Motor neuron (in vitro differentiated cells): ENCODE measurements at regions not wholly inside any gene's neighbourhood (a gene's known extent, or its start where the extent isn't known, plus 50 kb on each side); places are given as distances from the start of the nearest gene placed in this dataset.

Experiments
- ATAC-seq, 8 experiments: fragments of 200-7000 bp; cut with Tn5 transposase; replicated peaks in 6 of 8; 2 replicates each; pipeline ENCODE4 v1.8.0; 2021; ENCODE audit warnings: mild to moderate bottlenecking in 8 of 8, moderate library complexity in 8 of 8
- H3K27ac ChIP-seq, 2 donors: fragments of 250-450 bp; sonication (Bioruptor Pico); 2 replicates each; pipeline ENCODE4 v1.9.0; 2021; ENCODE audit warnings: antibody characterized with exemption in 2 of 2, mild to moderate bottlenecking in 2 of 2, moderate library complexity in 1 of 2
- H3K4me1 ChIP-seq, 2 donors: fragments of 250-450 bp; sonication (Bioruptor Pico); replicated peaks in 1 of 2; 2 replicates each; pipeline ENCODE4 v1.6.1; 2021; ENCODE audit warnings: antibody characterized with exemption in 2 of 2, mild to moderate bottlenecking in 2 of 2, moderate library complexity in 1 of 2
- H3K4me3 ChIP-seq, 5 donors: fragments of 250-450 bp; sonication (Bioruptor Pico); 2 replicates each; pipeline ENCODE4 v1.9.0; 2021; ENCODE audit warnings: antibody characterized with exemption in 5 of 5, mild to moderate bottlenecking in 5 of 5, moderate library complexity in 4 of 5
- WGBS, 10 experiments: fragments of 450-650 bp; shearing (Covaris generic); methylation state at CpG; one replicate each; pipeline ENCODE4 v1.0.0; 2022; 5-methylcytosine and 5-hydroxymethylcytosine counted together
- in situ Hi-C, 9 experiments: fragments of 400-800 bp; cut with MboI; loops; one replicate each; pipeline ENCODE4 v1.15.0; 2021; ENCODE audit warnings: low sequenced_read_pairs in 9 of 9, low pct_unique_long_range_greater_than_20kb in 2 of 9; ENCODE audit not compliant: unreplicated experiment in 9 of 9

DNA sequence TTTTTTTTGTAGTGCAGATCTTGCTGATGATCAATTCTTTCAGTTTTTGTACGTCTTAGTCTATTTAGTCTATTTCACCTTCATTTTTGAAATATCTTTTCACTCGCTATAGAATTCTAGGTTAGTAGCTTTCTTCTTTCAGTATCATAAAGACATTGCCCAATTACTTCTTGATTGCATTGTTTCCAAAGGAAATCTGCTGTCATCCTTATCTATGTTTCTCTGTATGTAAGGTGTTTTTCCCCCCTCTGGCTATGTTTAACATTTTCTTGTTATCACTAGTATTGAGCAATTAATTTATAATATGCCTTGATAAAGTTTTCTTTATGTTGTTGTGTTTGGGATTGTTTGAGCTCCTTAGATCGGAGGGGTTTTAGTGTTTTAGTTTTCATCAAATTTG lies 171.9 kb downstream of the BMP4 start:
- no peak for ATAC-seq
- H3K4me1 ChIP-seq, result no peaks in the 10 kb centered on the region
- H3K4me3 ChIP-seq, result no peak overlapping the region
- no peak overlapping the region for H3K27ac ChIP-seq
- WGBS, 10 experiments, result 14 to 94% (median 84%) methylated on average over 2 to 3 of the region's 3 CpGs
- in situ Hi-C loops, result no loop called here

DNA sequence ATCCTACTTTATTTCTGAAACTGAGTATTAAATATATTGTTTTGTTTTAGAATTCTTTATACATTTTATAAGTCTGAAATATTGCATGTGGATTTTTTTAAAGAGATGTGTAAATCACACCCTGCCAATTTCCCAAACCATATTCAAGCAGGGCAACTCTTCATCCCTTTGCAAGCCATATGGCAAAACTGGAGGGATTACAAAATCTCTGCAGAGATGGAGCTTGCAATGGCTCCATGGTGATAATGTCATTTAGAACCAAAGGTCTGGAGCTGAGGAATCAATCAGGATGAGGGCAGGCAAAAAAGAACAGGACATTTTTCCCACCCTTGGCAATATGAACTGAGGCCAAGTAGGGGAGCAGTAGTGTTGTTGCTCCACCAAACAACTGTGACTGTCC lies 173.4 kb downstream of the BMP4 start:
- H3K4me1 ChIP-seq, result no peaks in the 10 kb centered on the region
- no peak overlapping the region for H3K4me3 ChIP-seq
- in situ Hi-C loops, result no loop called here
- H3K27ac ChIP-seq, result no peak overlapping the region
- ATAC-seq, result no peak

DNA sequence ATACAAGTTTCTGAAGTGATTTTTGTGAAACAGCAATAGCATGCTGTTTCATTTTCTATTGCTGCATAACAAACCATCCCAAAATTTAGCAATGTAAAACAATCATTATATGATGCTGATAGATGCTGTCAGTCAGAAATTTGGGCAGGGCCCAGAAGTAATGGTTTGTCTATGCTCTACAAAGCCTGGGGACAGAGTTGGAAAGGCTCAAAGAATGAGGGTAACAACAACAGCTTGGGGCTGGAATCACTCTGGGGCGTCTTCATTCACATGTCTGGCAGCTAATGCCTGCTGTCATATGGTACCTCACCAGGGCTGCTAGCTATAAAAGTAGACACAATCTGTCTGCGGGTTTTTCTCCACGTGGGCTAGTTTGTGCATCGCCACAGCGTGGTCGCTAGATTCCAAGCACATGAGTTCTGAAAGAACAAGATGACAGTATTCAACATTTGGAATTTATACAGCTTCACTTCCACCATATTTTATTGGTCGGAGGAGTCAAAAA lies 176.5 kb downstream of the BMP4 start:
- 50 to 100% (median 87%) methylated on average over 1 to 7 of the region's 7 CpGs; no CpG with 5 or more reads in 1 of the 10 experiments for WGBS, 10 experiments

DNA sequence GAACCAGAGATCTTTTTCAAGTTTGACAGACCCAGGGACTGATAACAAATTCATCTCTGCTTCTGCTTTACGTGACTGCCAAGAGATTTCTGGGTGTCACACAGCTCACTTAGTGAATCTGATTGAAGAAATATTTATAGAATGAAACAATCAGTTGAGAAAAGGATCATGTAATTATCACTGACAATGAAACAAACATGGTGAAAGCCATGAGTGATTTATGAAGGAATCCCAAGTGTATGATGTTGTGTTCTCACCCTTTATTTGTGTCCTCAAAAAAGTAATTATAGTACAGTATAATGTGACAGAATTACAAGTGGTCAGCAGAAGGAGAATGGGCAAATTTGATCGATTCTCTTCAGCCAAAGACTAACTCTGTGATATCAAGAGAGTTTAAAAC lies 177.3 kb downstream of the BMP4 start:
- no peaks in the 10 kb centered on the region for H3K4me1 ChIP-seq
- ATAC-seq, result no peak
- in situ Hi-C loops, result no loop called here
- no peak overlapping the region for H3K4me3 ChIP-seq
- WGBS, 10 experiments, result 0 to 100% (median 67%) methylated on average over 1 to 2 of the region's 2 CpGs
- H3K27ac ChIP-seq, result no peak overlapping the region

More for the DNA sequence above, 176.5 kb downstream of the BMP4 start:
- Histone ChIP-seq H3K4me3 (no peak overlapping the region), H3K27ac (no peak overlapping the region), H3K4me1 (no peaks in the 10 kb centered on the region)
- no peak for ATAC-seq
- in situ Hi-C loops, result no loop called here

DNA sequence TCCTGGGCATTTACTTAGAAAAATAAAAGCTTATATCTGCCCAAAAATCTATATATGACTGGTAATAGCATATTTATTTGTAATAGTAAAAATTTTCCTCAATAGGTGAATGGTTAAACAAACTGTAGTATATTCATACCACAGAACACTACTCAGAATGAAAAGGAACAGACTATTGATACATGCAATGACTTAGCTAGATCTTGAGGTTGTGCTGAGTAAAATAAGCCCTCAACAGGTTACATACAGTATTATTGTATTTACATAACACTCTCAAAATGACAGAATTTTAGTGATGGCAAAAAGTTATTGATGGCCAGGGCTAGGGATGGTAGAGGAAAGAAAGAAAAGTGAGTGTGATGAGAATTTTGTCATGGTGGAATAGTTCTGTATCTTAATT lies 178.4 kb downstream of the BMP4 start:
- Histone ChIP-seq H3K27ac (no peak overlapping the region), H3K4me3 (no peak overlapping the region), H3K4me1 (no peaks in the 10 kb centered on the region)
- in situ Hi-C loops, result no loop called here
- no peak for ATAC-seq

DNA sequence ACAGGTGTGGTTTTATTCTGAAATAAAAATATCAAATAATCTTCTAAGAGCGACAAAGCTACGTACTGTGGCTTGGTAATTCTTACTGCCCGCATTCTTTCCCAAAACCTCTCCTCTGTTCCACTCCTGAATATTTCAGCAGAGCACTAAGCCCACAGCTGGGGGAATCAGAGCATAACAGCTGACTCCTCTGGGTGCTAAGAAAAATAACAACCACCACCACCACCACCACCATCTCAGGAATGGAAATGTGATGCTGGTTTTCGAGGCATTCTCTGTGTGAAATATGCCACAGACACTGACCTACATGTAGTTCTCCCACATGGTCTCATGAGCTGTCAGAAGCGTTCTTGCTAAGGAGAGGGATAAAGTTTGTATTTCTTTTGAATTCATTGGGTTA lies 183.7 kb downstream of the BMP4 start:
- H3K4me1 ChIP-seq, result no peaks in the 10 kb centered on the region
- H3K27ac ChIP-seq, result no peak overlapping the region
- 52 to 100% (median 81%) methylated on average over 1 to 5 of the region's 5 CpGs; no CpG with 5 or more reads in 2 of the 10 experiments for WGBS, 10 experiments
- in situ Hi-C loops, result no loop called here
- ATAC-seq, result no peak
- no peak overlapping the region for H3K4me3 ChIP-seq

DNA sequence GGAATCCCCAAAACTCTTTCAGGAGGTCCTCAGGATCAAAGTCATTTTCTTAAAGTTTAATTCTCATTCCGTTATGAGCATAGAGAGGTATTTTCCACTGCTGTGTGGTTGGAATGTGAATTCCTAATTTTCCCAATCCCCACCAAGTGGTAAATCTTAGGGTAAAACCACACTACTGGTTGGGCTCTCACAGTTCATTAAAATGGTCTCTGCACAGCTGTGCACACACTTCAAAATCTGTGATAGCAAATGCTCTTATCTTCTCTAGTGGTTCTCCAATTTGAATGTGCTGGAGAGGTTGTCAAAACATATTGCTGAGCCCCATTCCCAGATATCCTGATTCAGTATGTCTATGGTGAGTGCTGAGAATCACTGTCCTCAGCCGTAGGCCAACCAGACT lies 189.1 kb downstream of the BMP4 start:
- no peaks in the 10 kb centered on the region for H3K4me1 ChIP-seq
- H3K4me3 ChIP-seq, result no peak overlapping the region
- ATAC-seq, result no peak
- no peak overlapping the region for H3K27ac ChIP-seq
- WGBS, 10 experiments, result 0 to 100% (median 65%) methylated on average over 1 to 2 of the region's 2 CpGs; no CpG with 5 or more reads in 1 of the 10 experiments
- in situ Hi-C loops, result no loop called here

DNA sequence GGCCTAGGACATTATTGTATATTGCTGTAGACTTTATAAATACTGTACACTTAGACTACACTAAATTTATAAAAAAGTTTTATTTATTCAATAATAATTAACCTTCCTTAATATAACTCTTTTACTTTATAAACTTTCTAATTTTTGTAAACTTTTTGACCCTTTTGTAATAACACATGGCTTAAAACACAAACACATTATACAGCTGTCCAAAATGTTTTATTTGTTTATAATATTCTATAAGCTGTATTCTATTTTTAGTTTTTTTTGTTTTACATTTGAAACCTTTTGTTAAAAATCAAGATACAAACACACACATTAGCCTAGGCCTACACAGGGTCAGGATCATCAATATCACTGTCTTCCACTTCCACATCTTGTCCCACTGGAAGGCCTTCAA lies 190.0 kb downstream of the BMP4 start:
- in situ Hi-C loops, result no loop called here
- H3K4me3 ChIP-seq, result no peak overlapping the region
- ATAC-seq, result no peak
- no peaks in the 10 kb centered on the region for H3K4me1 ChIP-seq
- H3K27ac ChIP-seq, result no peak overlapping the region

DNA sequence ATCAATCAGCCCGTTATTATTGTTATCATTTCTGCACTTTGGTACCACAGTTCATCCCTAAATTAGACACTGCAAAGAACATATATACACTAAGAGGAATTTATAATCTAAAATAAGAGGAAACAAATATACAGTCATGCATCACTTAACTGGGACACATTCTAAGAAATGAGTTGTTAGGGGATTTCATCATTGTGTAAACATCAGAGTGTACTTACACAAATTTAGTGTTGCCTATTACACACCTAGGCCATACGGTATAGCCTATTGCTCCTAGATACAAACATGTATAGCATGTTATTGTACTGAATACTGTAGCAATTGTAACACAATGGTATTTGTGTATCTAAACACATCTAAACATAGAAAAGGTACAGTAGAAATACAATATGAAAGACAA lies 190.5 kb downstream of the BMP4 start:
- no peak overlapping the region for H3K4me3 ChIP-seq
- in situ Hi-C loops, result no loop called here
- WGBS, 10 experiments, result 58 to 96% (median 76%) methylated on average over 1 to 2 of the region's 2 CpGs; no CpG with 5 or more reads in 2 of the 10 experiments

DNA sequence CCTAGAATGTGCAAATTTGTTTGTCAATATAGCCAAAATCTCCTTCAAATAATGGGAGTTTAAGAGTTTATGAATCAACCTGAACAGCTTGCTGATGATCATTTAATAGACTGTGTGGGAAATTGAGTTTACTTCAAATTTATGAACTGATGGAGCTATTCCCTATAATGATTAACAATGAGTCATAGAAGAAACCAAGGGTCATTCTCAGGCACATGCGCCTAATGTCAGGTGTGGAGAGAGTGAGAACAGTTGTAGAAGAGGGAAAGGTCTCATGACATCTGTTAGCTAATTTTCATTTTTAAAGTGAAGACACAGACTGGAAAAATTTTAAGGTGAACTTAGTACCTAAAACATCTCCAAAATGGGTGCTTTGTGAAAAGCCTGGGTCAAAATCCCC lies 191.8 kb downstream of the BMP4 start:
- Histone ChIP-seq H3K27ac (no peak overlapping the region), H3K4me3 (no peak overlapping the region), H3K4me1 (no peaks in the 10 kb centered on the region)
- 88 to 100% (median 100%) methylated on average over 1 of the region's 1 CpG; no CpG with 5 or more reads in 1 of the 10 experiments for WGBS, 10 experiments
- in situ Hi-C loops, result no loop called here
- ATAC-seq, result no peak

More for the DNA sequence above, 190.5 kb downstream of the BMP4 start:
- no peak for ATAC-seq
- Histone ChIP-seq H3K4me1 (no peaks in the 10 kb centered on the region), H3K27ac (no peak overlapping the region)

DNA sequence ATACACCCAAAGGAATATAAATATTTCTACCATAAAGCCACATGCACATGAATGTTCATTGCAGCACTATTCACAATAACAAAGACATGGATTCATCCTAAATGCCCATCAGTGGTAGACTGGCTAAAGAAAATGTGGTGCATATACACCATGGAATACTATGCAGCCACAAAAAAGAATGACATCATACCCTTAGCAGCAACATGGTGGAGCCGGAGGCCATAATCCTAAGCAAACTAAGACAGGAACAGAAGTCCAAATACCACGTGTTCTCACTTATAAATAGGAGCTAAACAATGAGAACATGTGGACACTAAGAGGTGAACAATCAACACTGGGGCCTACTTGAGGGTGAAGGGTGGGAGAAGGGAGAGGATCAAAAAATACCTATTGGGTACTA lies 198.5 kb downstream of the BMP4 start:
- 7 to 100% (median 60%) methylated on average over 1 to 2 of the region's 2 CpGs; no CpG with 5 or more reads in 3 of the 10 experiments for WGBS, 10 experiments
- ATAC-seq, result no peak
- no peak overlapping the region for H3K27ac ChIP-seq
- no peak overlapping the region for H3K4me3 ChIP-seq
- H3K4me1 ChIP-seq, result no peaks in the 10 kb centered on the region
- in situ Hi-C loops, result no loop called here

DNA sequence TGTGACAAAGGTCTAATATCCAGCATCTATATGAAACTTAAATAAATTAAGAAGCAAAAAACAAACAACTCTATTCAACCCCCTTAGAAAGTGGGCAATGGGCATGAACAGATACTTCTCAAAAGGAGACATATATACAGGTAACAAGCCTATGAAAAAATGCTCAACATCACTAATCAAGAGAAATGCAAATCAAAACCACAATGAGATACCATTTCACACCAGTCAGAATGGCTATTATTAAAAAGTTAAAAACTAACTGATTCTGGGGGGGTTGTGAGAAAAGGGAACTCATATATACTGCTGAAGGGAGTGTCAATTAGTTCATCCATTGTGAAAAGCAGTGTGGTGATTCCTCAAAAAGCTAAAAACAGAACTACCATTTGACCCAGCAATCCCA lies 198.9 kb downstream of the BMP4 start:
- ATAC-seq, result no peak
- Histone ChIP-seq H3K27ac (no peak overlapping the region), H3K4me1 (no peaks in the 10 kb centered on the region), H3K4me3 (no peak overlapping the region)
- in situ Hi-C loops, result no loop called here

DNA sequence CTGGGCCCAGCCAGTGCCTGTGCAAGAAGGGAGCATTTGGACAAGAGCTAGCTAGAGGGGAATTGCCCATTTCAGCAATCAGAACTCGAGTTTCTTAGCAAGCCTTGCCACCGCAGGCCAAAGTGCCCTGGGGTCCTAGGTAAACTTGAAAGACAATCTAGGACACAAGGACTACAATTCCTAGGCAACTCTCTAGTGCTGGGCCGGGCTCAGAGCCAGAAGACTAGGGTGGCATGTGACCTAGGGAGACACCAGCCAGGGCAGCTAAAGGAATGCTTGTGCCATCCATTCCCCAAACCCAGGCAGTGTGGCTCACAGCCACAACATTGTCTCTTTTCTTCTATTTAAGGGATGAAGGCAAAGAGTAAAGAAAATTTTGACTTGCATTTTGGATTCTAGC lies 205.0 kb downstream of the BMP4 start:
- no peak overlapping the region for H3K27ac ChIP-seq
- no peak overlapping the region for H3K4me3 ChIP-seq
- H3K4me1 ChIP-seq, result no peaks in the 10 kb centered on the region
- 0 to 92% (median 60%) methylated on average over 1 to 2 of the region's 3 CpGs; no CpG with 5 or more reads in 5 of the 10 experiments for WGBS, 10 experiments
- peak in 1 of 8 experiments; percentile 36 for ATAC-seq
- in situ Hi-C loops, result no loop called here

DNA sequence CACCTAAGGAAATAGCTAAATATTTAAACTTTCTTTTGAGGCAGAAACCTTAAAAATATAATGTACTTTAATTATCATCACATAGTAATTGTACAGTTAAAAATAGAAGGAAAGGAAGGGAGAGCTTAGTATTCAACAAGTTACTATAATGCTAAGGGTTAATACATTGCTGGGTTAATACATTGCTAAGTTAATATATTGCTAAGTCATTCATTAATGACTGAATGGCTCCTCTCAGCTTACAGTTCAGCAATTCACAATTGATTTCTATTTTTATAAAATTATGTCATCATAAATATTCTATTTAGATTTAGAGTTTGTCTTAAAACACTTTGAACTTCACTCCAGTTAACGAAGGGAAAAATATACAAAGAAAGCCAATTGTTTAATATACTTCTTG lies 207.9 kb downstream of the BMP4 start:
- no peak overlapping the region for H3K4me3 ChIP-seq
- in situ Hi-C loops, result no loop called here
- 18 to 100% (median 75%) methylated on average over 1 of the region's 1 CpG; no CpG with 5 or more reads in 2 of the 10 experiments for WGBS, 10 experiments
- ATAC-seq, result no peak
- no peaks in the 10 kb centered on the region for H3K4me1 ChIP-seq
- H3K27ac ChIP-seq, result no peak overlapping the region

DNA sequence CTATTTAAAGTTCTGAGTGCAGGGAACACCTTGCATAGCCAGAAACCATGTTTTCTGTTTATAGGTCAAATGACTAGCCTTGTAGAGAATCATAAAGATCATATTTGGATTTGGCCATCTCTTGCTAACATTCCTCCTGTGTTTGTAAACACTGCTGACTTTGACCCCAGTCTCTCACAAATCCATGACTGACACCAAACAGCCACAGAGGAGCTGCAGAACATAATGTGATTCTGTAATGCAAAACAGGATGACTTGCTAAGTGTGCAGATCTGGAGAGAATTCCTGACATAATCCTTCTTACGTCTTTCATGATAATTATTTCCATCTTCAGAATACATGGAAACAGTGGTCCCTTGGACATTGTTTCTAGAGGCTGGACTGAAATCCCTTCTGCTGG lies 211.8 kb downstream of the BMP4 start:
- no peak overlapping the region for H3K4me3 ChIP-seq
- 0 to 100% (median 85%) methylated on average over 1 of the region's 1 CpG; no CpG with 5 or more reads in 4 of the 10 experiments for WGBS, 10 experiments
- in situ Hi-C loops, result no loop called here
- peak in 3 of 8 experiments; percentile 74 to 87 (median 83) for ATAC-seq
- no peaks in the 10 kb centered on the region for H3K4me1 ChIP-seq
- H3K27ac ChIP-seq, result no peak overlapping the region
